Glutamatergic neuron (in vitro differentiated cells): ENCODE measurements at regions not wholly inside any gene's neighbourhood (a gene's known extent, or its start where the extent isn't known, plus 50 kb on each side); places are given as distances from the start of the nearest gene placed in this dataset.

Experiments
- DNase-seq: peaks from one replicate; pipeline ENCODE4 v3.0.0; 2022
- H3K27ac Mint-ChIP-seq: one replicate; pipeline ENCODE4 v1.8.0; 2020; ENCODE audit warnings: mild to moderate bottlenecking, mixed read lengths, inconsistent platforms; ENCODE audit not compliant: unreplicated experiment
- H3K27me3 Mint-ChIP-seq: one replicate; pipeline ENCODE4 v1.8.0; 2020; ENCODE audit warnings: mild to moderate bottlenecking, moderate library complexity, mixed read lengths, inconsistent platforms; ENCODE audit not compliant: unreplicated experiment
- H3K36me3 Mint-ChIP-seq: one replicate; pipeline ENCODE4 v1.8.0; 2020; ENCODE audit warnings: mild to moderate bottlenecking, mixed read lengths, inconsistent platforms; ENCODE audit not compliant: unreplicated experiment
- H3K4me1 Mint-ChIP-seq: one replicate; pipeline ENCODE4 v1.8.0; 2020; ENCODE audit warnings: mild to moderate bottlenecking, low read depth, mixed read lengths, inconsistent platforms; ENCODE audit not compliant: unreplicated experiment
- H3K4me3 Mint-ChIP-seq: one replicate; pipeline ENCODE4 v1.8.0; 2020; ENCODE audit warnings: mild to moderate bottlenecking, mixed read lengths, inconsistent platforms; ENCODE audit not compliant: unreplicated experiment
- H3K9me3 Mint-ChIP-seq: one replicate; pipeline ENCODE4 v1.8.0; 2020; ENCODE audit warnings: mild to moderate bottlenecking, moderate library complexity, mixed read lengths, inconsistent platforms; ENCODE audit not compliant: unreplicated experiment
- CTCF ChIP-seq: fragments of 200-600 bp; sonication (generic); IDR thresholded peaks from one replicate; pipeline ENCODE4 v1.5.0; 2021; ENCODE audit not compliant: partially characterized antibody, unreplicated experiment

- Mint-ChIP-seq H3K9me3 (peaks cover 5% of the 10 kb centered on the region), H3K36me3 (no peaks in the 10 kb centered on the region), H3K27ac (no peak overlapping the region), H3K4me1 (peaks cover 13% of the 10 kb centered on the region), H3K27me3 (peaks cover 3% of the 10 kb centered on the region), H3K4me3 (no peak overlapping the region)
- no peak for TF ChIP-seq CTCF
- DNase-seq = no peak
These were observed 527.5 kb downstream of the RFC3 start for GRCh38 chr13:34345258-34345965.

DNA sequence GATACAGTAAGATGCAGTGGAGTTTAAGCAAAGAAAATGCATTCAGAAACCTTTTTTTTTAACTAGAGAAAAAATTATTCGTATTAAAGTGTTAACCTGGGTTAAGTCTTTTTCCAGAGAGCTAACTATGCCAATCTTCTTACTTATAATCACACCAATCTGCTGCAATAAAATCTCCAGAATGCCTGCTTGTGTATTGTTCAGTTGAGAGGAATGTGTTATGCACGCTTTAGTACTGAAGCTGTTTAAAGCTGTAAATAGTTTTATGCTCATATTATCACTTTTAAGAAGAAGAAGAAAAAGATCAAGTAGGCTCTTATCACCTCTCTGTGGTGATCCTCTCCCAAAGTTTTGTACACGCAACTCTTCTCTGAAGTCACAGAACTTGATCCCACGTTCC lies 528.7 kb downstream of the RFC3 start:
- Mint-ChIP-seq H3K27me3 (peaks cover 8% of the 10 kb centered on the region), H3K4me3 (no peak overlapping the region), H3K36me3 (no peaks in the 10 kb centered on the region), H3K4me1 (peaks cover 16% of the 10 kb centered on the region), H3K9me3 (peaks cover 7% of the 10 kb centered on the region), H3K27ac (no peak overlapping the region)
- TF ChIP-seq CTCF = no peak
- no peak for DNase-seq

GRCh38 chr13:34347784-34348573 lies 530.0 kb downstream of the RFC3 start:
- no peak overlapping the region for H3K4me3 Mint-ChIP-seq
- H3K27ac Mint-ChIP-seq = no peak overlapping the region
- H3K4me1 Mint-ChIP-seq = peaks cover 16% of the 10 kb centered on the region
- peaks cover 8% of the 10 kb centered on the region for H3K27me3 Mint-ChIP-seq
- H3K36me3 Mint-ChIP-seq = no peaks in the 10 kb centered on the region
- TF ChIP-seq CTCF = no peak
- peaks cover 7% of the 10 kb centered on the region for H3K9me3 Mint-ChIP-seq
- no peak for DNase-seq

DNA sequence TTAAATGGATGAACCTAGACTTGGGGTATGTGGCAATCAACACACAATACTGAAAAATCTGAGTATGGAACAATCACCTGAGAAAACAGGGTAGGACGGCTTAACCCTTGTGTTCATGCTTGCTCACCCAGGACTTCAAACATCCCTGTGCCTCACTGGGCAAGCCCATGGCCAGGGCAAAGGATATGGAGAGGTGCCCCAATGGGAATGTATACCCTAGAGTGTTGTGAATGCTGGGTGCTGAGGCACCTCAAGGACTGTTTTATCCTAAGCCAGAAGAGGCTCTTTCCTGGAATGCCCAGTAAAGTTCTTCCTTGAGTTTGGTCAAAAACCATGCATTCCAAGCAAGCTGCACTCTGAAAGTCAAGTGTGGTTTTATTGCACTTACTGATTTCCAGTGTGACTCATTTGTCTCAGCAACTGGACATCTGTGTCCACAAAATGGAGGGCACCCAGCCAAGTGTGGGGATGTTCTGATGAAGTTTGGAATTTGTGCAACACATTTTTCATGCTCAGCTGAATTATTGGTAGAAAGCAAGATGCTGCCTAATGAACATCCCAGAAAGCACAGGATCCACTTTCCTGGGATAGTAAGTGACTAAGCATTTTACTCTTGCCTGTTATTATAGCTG lies 531.3 kb downstream of the RFC3 start:
- no peak overlapping the region for H3K27ac Mint-ChIP-seq
- DNase-seq = no peak

More for the DNA sequence above, 531.3 kb downstream of the RFC3 start:
- no peak overlapping the region for H3K4me3 Mint-ChIP-seq
- peaks cover 16% of the 10 kb centered on the region for H3K4me1 Mint-ChIP-seq
- H3K36me3 Mint-ChIP-seq = no peaks in the 10 kb centered on the region
- no peak for TF ChIP-seq CTCF
- H3K27me3 Mint-ChIP-seq = peaks cover 8% of the 10 kb centered on the region
- peaks cover 7% of the 10 kb centered on the region for H3K9me3 Mint-ChIP-seq
